ENCODE measurements at regions not wholly inside any gene's neighbourhood (a gene's known extent, or its start where the extent isn't known, plus 50 kb on each side); places are given as distances from the start of the nearest gene placed in this dataset.

DNA sequence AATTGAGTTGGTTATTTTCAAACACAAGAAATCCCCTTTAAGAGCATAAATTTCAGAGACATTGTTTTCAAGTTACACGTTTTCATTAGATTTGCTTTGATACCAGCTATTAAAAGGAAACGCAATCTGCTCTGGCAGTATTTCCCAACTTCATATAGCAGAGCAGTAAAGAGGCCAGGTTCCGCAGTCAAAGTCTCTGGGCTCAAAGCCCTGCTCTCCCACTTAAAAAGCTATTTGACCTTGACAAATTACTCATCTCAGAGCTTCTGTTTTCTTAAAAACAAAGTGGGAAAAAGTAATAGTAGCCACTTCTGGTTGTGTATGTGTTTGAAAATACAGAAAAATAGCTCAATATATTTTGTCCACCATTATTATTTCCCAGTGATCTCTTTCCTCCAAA lies 89.7 kb upstream of the CDYL2 start (continued):
- TF ChIP-seq, protein P1, sequence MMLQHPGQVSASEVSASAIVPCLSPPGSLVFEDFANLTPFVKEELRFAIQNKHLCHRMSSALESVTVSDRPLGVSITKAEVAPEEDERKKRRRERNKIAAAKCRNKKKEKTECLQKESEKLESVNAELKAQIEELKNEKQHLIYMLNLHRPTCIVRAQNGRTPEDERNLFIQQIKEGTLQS (IDR thresholded peaks at IDR 0.05): no peak

DNA sequence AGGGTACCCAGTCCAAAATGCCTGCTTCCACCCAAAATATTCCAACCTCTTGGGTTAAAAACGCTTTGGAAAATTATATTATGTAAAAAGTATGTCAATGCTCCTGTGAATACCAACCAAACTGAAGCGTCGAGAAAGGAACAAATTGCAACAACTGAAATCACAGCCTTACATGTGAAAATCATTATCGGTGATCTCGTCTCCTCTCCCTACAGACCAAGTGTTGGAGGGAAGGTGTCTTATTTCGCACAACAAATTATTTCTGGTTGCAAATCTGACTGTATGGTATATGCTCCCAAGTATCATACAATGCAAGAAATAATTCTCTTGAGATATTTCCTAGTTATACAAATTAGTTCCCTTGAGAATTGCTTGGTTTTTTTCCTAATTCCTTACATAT lies 89.3 kb upstream of the CDYL2 start:
- H3K4me2 ChIP-seq (ENCODE audit: low read length): no peak overlapping the region
- no peaks in the 10 kb centered on the region for H3K79me2 ChIP-seq (ENCODE audit: insufficient read depth, low read length)
- H3K9ac ChIP-seq (ENCODE audit: low read length): no peak overlapping the region
- POLR2A ChIA-PET: no interaction called here
- no peak overlapping the region for H3K4me3 ChIP-seq (replicated peaks in 1 of 2; ENCODE audit: low read depth in 1 of 2, low read length in 2 of 2)
- H2AFZ ChIP-seq (ENCODE audit: low read depth, low read length, poor library complexity, severe bottlenecking): no peak overlapping the region
- peaks cover 11% of the 10 kb centered on the region; the same call in 1 of the 2 replicates for H3K27me3 ChIP-seq (ENCODE audit: insufficient read depth, low read length)
- no peak for ATAC-seq
- intact Hi-C loops (cut with micrococcal nuclease): no loop called here
- BruUV-seq (replicated peaks): no TSS peak
- no peak overlapping the region for H3K27ac ChIP-seq (ENCODE audit: low read depth, low read length)
- H3K4me1 ChIP-seq (ENCODE audit: control insufficient read depth in 1 of 2, insufficient read depth in 2 of 2, low read length in 2 of 2): no peaks in the 10 kb centered on the region
- CTCF ChIA-PET: no interaction called here
- no peaks in the 10 kb centered on the region for H4K20me1 ChIP-seq (ENCODE audit: insufficient read depth)
- no peaks in the 10 kb centered on the region for H3K36me3 ChIP-seq (ENCODE audit: control insufficient read depth in 1 of 2, insufficient read depth in 2 of 2, low read length in 2 of 2)
- H3K9me3 ChIP-seq (ENCODE audit: control insufficient read depth in 1 of 2, insufficient read depth in 1 of 2, low read depth in 1 of 2, low read length in 2 of 2): no peaks in the 10 kb centered on the region
- DNase-seq (ENCODE audit: low read depth, low spot score): no peak
- TF ChIP-seq, protein P2, sequence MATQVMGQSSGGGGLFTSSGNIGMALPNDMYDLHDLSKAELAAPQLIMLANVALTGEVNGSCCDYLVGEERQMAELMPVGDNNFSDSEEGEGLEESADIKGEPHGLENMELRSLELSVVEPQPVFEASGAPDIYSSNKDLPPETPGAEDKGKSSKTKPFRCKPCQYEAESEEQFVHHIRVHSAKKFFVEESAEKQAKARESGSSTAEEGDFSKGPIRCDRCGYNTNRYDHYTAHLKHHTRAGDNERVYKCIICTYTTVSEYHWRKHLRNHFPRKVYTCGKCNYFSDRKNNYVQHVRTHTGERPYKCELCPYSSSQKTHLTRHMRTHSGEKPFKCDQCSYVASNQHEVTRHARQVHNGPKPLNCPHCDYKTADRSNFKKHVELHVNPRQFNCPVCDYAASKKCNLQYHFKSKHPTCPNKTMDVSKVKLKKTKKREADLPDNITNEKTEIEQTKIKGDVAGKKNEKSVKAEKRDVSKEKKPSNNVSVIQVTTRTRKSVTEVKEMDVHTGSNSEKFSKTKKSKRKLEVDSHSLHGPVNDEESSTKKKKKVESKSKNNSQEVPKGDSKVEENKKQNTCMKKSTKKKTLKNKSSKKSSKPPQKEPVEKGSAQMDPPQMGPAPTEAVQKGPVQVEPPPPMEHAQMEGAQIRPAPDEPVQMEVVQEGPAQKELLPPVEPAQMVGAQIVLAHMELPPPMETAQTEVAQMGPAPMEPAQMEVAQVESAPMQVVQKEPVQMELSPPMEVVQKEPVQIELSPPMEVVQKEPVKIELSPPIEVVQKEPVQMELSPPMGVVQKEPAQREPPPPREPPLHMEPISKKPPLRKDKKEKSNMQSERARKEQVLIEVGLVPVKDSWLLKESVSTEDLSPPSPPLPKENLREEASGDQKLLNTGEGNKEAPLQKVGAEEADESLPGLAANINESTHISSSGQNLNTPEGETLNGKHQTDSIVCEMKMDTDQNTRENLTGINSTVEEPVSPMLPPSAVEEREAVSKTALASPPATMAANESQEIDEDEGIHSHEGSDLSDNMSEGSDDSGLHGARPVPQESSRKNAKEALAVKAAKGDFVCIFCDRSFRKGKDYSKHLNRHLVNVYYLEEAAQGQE (IDR thresholded peaks at IDR 0.05; ENCODE audit: low read depth): no peak
- no peak for TF ChIP-seq SRF (IDR thresholded peaks at IDR 0.05; ENCODE audit: low read depth)
- TF ChIP-seq CBX3 (IDR thresholded peaks at IDR 0.05; ENCODE audit: low read depth): no peak
- no peak for TF ChIP-seq EGR1 (IDR thresholded peaks at IDR 0.05; ENCODE audit: low read depth)
- TF ChIP-seq, protein P1 (IDR thresholded peaks at IDR 0.05): no peak
- no peak for TF ChIP-seq ZFX (IDR thresholded peaks at IDR 0.05)
- TF ChIP-seq YY1 (IDR thresholded peaks at IDR 0.05; ENCODE audit: extremely low read depth, insufficient replicate concordance, low read depth, low read length): no peak
- TF ChIP-seq, protein P3, sequence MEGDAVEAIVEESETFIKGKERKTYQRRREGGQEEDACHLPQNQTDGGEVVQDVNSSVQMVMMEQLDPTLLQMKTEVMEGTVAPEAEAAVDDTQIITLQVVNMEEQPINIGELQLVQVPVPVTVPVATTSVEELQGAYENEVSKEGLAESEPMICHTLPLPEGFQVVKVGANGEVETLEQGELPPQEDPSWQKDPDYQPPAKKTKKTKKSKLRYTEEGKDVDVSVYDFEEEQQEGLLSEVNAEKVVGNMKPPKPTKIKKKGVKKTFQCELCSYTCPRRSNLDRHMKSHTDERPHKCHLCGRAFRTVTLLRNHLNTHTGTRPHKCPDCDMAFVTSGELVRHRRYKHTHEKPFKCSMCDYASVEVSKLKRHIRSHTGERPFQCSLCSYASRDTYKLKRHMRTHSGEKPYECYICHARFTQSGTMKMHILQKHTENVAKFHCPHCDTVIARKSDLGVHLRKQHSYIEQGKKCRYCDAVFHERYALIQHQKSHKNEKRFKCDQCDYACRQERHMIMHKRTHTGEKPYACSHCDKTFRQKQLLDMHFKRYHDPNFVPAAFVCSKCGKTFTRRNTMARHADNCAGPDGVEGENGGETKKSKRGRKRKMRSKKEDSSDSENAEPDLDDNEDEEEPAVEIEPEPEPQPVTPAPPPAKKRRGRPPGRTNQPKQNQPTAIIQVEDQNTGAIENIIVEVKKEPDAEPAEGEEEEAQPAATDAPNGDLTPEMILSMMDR (IDR thresholded peaks at IDR 0.05 in 2 of 3, conservative IDR thresholded peaks at IDR 0.05 in 1 of 3; ENCODE audit: borderline replicate concordance in 1 of 3, insufficient read depth in 1 of 3, low read depth in 2 of 3, low read length in 2 of 3): no peak
- TF ChIP-seq SIN3A (IDR thresholded peaks at IDR 0.05; ENCODE audit: low read depth): no peak
- TF ChIP-seq POLR2AphosphoS5 (IDR thresholded peaks at IDR 0.05; ENCODE audit: low read depth, low read length): no peak
- no peak for TF ChIP-seq CEBPB (IDR thresholded peaks at IDR 0.05; ENCODE audit: low read depth)
- no peak for TF ChIP-seq ZNF274 (IDR thresholded peaks at IDR 0.05; ENCODE audit: low read depth, low read length)
- TF ChIP-seq EZH2 (IDR thresholded peaks at IDR 0.05): no peak
- TF ChIP-seq, protein P4, sequence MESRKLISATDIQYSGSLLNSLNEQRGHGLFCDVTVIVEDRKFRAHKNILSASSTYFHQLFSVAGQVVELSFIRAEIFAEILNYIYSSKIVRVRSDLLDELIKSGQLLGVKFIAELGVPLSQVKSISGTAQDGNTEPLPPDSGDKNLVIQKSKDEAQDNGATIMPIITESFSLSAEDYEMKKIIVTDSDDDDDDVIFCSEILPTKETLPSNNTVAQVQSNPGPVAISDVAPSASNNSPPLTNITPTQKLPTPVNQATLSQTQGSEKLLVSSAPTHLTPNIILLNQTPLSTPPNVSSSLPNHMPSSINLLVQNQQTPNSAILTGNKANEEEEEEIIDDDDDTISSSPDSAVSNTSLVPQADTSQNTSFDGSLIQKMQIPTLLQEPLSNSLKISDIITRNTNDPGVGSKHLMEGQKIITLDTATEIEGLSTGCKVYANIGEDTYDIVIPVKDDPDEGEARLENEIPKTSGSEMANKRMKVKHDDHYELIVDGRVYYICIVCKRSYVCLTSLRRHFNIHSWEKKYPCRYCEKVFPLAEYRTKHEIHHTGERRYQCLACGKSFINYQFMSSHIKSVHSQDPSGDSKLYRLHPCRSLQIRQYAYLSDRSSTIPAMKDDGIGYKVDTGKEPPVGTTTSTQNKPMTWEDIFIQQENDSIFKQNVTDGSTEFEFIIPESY (IDR thresholded peaks at IDR 0.05; ENCODE audit: extremely low read depth, insufficient replicate concordance, low read length): no peak
- no peak for TF ChIP-seq FOSL1 (IDR thresholded peaks at IDR 0.05; ENCODE audit: low read depth)
- no peak for TF ChIP-seq ELF1 (IDR thresholded peaks at IDR 0.05; ENCODE audit: borderline replicate concordance, low read depth)
- no peaks in the 10 kb centered on the region for H3K9me2 ChIP-seq (ENCODE audit: insufficient read depth)
- RAD21 ChIA-PET (ENCODE audit: low non-redundant PET in 1 of 2, low total read pairs in 2 of 2, uncharacterized antibody in 2 of 2, unreplicated experiment in 2 of 2): no interaction called here

All from HCT116 (cell line).